Bronchial epithelial cell (primary cell): ENCODE measurements at regions not wholly inside any gene's neighbourhood (a gene's known extent, or its start where the extent isn't known, plus 50 kb on each side); places are given as distances from the start of the nearest gene placed in this dataset.
"Not testable (repeated sequence)": the region's sequence is repeated elsewhere in the genome, so short reads cannot be mapped to it uniquely, and the experiment has no call there.

Experiments
- DNase-seq: peaks from one replicate; pipeline ENCODE4 v3.0.0-alpha.2; 2010; ENCODE audit warnings: low read depth
- FAIRE-seq: peaks from 2 replicates; lab custom pipeline; 2011; peaks lifted over from hg19 to GRCh38; lab: Jason Lieb, UNC
- H3K27me3 ChIP-seq: 2 replicates; pipeline ENCODE4 v1.5.1; 2011; ENCODE audit warnings: low read length; ENCODE audit not compliant: control insufficient read depth, insufficient read depth
- H3K36me3 ChIP-seq: 2 replicates; pipeline ENCODE4 v1.5.1; 2011; ENCODE audit warnings: low read length; ENCODE audit not compliant: control insufficient read depth, insufficient read depth
- H3K4me3 ChIP-seq: 2 replicates; pipeline ENCODE4 v1.5.1; 2011; ENCODE audit warnings: mild to moderate bottlenecking, low read depth, low read length, control low read depth
- TF ChIP-seq, protein P1 (sequence below): IDR thresholded peaks from 2 replicates; pipeline ENCODE4 v1.5.1; 2011; ENCODE audit warnings: mild to moderate bottlenecking, moderate library complexity, low read length, control low read depth, inconsistent platforms; ENCODE audit not compliant: insufficient read depth, severe bottlenecking

DNA sequence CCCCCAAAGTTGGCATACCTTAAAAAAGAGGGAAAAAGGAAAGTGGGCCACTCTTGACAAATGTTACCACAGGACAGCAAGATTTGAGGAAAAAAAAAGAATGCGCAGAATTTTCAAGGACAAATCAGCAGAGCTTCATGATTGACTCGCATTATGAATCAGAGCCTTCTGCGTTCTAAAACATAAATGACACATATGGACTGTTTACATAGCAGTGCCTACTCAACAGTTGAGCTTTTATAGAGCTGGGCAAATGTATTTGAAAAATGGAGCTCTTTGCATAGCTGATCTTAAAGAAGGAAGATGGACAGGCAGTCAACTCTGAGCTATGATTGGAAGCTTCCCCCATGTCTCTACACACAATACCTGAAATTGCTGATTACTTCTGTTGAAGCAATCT, 213.2 kb upstream of the NT5E start:
- FAIRE-seq (no peak), DNase-seq (peak; percentile 47)
- Histone ChIP-seq H3K27me3 (no peaks in the 10 kb centered on the region), H3K36me3 (no peaks in the 10 kb centered on the region), H3K4me3 (no peak overlapping the region)
- TF ChIP-seq, protein P1, sequence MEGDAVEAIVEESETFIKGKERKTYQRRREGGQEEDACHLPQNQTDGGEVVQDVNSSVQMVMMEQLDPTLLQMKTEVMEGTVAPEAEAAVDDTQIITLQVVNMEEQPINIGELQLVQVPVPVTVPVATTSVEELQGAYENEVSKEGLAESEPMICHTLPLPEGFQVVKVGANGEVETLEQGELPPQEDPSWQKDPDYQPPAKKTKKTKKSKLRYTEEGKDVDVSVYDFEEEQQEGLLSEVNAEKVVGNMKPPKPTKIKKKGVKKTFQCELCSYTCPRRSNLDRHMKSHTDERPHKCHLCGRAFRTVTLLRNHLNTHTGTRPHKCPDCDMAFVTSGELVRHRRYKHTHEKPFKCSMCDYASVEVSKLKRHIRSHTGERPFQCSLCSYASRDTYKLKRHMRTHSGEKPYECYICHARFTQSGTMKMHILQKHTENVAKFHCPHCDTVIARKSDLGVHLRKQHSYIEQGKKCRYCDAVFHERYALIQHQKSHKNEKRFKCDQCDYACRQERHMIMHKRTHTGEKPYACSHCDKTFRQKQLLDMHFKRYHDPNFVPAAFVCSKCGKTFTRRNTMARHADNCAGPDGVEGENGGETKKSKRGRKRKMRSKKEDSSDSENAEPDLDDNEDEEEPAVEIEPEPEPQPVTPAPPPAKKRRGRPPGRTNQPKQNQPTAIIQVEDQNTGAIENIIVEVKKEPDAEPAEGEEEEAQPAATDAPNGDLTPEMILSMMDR = no peak

DNA sequence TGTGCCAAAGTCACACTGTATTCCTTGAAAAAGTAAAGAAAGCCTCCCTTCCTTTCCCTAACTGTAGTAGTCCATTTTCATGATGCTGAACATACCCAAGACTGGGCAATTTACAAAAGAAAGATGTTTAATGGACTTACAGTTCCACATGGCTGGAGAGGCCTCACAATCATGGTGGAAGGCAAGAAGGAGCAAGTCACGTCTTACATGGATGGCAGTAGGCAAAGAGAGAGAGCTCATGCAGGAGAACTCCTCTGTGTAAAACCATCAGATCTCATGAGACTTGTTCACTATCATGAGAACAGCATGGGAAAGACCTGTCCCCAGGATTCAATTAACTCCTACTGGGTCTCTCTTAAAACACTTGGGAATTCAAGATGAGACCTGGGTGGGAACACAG, 222.5 kb upstream of the NT5E start:
- not testable (repeated sequence) for DNase-seq, H3K4me3 ChIP-seq, FAIRE-seq, H3K27me3 ChIP-seq, H3K36me3 ChIP-seq

DNA sequence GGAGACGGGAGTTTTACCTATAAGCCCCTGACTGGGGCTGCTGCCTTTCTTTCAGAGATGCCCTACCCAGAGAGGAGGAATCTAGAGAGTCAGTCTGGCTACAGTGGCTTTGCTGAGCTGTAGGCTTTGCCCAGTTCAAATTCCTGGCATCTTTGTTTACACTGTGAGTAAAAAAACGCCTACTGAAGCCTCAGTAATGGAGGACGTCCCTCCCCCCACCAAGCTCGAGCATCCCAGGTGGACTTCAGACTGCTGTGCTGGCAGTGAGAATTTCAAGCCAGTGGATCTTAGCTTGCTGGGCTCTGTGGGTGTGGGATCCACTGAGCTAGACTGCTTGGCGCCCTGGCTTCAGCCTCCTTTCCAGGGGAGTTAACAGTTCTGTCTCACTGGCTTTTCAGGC, 237.1 kb upstream of the NT5E start:
- H3K27me3 ChIP-seq, DNase-seq, FAIRE-seq, H3K36me3 ChIP-seq, H3K4me3 ChIP-seq: not testable (repeated sequence)

DNA sequence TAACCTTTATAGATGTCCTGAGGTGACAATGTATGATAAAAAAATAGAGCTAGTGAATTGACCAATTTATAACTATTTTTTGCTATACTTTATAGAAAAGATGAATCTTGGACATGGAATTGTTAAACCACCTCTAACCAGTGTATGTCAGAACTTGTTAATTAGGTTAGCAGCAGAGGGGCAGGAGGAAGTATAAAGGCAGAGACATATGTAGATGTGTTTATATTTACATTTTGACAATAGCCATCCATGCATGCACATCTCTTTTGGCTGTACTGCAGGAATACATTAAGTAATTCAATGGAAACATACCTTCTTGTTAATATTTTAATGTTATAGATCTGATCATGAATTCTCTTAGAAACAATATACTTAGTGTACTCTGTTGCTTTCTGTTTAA, 254.6 kb upstream of the NT5E start:
- no peaks in the 10 kb centered on the region for H3K27me3 ChIP-seq
- TF ChIP-seq, protein P1 = no peak
- no peak for DNase-seq
- no peak for FAIRE-seq
- H3K36me3 ChIP-seq = no peaks in the 10 kb centered on the region
- no peak overlapping the region for H3K4me3 ChIP-seq

DNA sequence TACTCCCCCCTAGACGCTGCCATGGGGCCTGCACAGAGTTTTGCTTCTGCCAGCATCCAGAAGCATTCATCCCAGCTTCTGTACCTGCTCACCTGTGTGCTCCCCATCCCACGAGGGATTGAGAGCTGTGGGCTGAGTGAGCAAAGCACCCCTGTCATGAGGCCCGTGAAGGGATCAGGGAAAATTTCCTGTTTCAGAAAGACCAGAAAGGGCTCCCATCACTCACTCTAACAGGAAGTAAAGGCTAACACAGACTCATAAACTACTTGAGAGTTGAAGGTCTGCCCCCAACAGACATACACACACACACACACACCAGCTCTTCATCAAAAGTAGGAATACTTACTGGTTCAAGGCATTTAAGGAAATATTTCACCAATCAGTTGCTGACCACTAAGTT, 256.5 kb upstream of the NT5E start:
- DNase-seq (no peak), FAIRE-seq (no peak)
- TF ChIP-seq, protein P1 = no peak
- Histone ChIP-seq H3K36me3 (no peaks in the 10 kb centered on the region), H3K4me3 (no peak overlapping the region), H3K27me3 (no peaks in the 10 kb centered on the region)

DNA sequence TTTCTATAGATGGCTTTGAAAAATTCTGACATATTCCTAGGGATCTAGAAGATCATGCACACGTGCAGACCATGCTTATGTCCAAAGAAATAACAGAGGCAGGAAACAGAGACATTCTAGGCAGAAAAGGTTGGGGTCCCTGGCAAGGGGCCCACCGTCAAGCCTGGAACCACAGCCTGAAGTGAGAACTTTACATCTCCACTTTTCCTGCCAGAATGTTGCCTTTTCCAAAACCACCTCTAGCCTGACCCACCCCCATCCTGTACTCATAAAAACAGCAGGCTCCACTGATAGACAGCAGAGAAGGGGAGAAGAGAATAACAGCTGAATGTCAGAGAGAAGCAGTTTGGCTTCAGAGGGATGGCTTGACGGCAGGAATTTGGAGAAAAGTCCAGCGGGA, 257.3 kb upstream of the NT5E start:
- FAIRE-seq (no peak), DNase-seq (no peak)
- TF ChIP-seq, protein P1 = no peak
- H3K36me3 ChIP-seq = no peaks in the 10 kb centered on the region
- H3K27me3 ChIP-seq = no peaks in the 10 kb centered on the region
- H3K4me3 ChIP-seq = no peak overlapping the region

DNA sequence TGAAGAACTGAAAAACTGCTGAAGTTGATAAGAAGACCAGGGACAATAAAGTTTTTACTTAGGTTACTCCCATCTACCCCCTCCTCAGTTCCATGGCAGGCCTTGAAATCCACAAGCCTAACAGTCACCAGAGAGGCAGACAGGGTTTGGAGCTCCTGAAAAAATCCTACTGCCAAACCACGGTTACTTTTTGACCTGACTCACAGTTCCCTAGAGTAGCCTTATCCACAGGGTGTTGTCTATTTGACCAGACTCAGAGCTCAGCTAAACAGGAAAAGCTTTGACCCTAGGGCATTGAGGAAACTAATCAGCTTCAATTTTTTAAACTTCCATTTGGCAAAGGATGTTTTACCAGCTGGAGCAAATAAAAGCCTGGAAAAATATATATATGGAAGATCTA, 257.7 kb upstream of the NT5E start:
- FAIRE-seq = no peak
- TF ChIP-seq, protein P1 = no peak
- no peak overlapping the region for H3K4me3 ChIP-seq
- peak; percentile 7 for DNase-seq
- no peaks in the 10 kb centered on the region for H3K36me3 ChIP-seq
- no peaks in the 10 kb centered on the region for H3K27me3 ChIP-seq
